Activated CD4-positive, alpha-beta T cell treated with anti-CD3 and anti-CD28 coated beads, Interleukin-2, amount 10 ng/mL, durations not matched to agents 24 days and 14 days (primary cell): ENCODE measurements at regions not wholly inside any gene's neighbourhood (a gene's known extent, or its start where the extent isn't known, plus 50 kb on each side); places are given as distances from the start of the nearest gene placed in this dataset.
"Not testable (repeated sequence)": the region's sequence is repeated elsewhere in the genome, so short reads cannot be mapped to it uniquely, and the experiment has no call there.

Experiments
- DNase-seq: peaks from one replicate; pipeline ENCODE4 v3.0.0; 2022
- H3K27ac Mint-ChIP-seq: one replicate; pipeline ENCODE4 v1.8.0; 2022; ENCODE audit warnings: mild to moderate bottlenecking, mixed read lengths
- H3K27me3 Mint-ChIP-seq: one replicate; pipeline ENCODE4 v1.8.0; 2022; ENCODE audit warnings: mixed read lengths
- H3K36me3 Mint-ChIP-seq: one replicate; pipeline ENCODE4 v1.8.0; 2022; ENCODE audit warnings: low read depth, mild to moderate bottlenecking, mixed read lengths
- H3K4me1 Mint-ChIP-seq: one replicate; pipeline ENCODE4 v1.8.0; 2021; ENCODE audit warnings: mixed read lengths
- H3K4me3 Mint-ChIP-seq: one replicate; pipeline ENCODE4 v1.8.0; 2022; ENCODE audit warnings: mild to moderate bottlenecking, moderate library complexity, mixed read lengths
- H3K9me3 Mint-ChIP-seq: one replicate; pipeline ENCODE4 v1.8.0; 2021; ENCODE audit warnings: mixed read lengths
- intact Hi-C: fragments of 100-400 bp; cut with micrococcal nuclease; formaldehyde crosslinking; loops from one replicate; pipeline ENCODE4 v1.15.1; 2023

DNA sequence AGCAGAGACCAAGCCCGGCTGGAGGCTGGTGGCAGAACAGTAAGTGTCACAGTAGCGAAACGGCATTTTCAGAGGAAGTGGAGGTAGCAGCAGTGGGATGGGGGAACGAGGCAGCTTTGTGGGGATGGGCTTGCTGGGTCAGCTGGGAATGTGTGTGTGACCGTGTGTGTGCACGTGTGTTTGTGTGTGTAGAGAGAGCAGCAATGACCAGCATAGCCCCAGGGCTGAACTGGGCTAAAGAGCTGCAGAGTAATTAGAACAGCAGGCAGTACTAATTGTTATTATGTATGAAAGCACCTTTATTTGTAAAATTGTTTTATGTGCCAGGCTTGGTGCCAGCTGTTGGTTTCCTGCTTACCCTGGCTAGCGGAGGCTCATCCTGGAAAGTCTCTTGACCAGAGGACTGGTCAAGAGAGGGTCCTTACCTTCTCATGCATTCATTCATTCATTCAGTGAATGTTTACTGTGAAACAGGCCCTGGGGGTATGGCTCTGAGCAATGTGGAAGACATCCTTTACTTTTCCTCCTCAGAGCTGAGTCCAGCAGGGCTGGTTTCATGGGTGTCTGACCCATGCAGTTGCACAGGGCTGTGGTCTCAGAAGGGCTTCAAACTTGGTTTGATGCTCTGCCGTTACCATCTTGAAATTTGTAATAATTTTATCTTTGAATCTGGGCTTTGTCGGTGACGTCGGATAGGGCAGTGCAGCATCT is 184.6 kb downstream of the SEC23IP start:
- Mint-ChIP-seq H3K4me3 (no peak overlapping the region), H3K27me3 (peaks cover 3% of the 10 kb centered on the region), H3K9me3 (no peaks in the 10 kb centered on the region), H3K36me3 (no peaks in the 10 kb centered on the region), H3K4me1 (no peaks in the 10 kb centered on the region), H3K27ac (no peak overlapping the region)
- no peak for DNase-seq
- intact Hi-C loops = no loop called here

DNA sequence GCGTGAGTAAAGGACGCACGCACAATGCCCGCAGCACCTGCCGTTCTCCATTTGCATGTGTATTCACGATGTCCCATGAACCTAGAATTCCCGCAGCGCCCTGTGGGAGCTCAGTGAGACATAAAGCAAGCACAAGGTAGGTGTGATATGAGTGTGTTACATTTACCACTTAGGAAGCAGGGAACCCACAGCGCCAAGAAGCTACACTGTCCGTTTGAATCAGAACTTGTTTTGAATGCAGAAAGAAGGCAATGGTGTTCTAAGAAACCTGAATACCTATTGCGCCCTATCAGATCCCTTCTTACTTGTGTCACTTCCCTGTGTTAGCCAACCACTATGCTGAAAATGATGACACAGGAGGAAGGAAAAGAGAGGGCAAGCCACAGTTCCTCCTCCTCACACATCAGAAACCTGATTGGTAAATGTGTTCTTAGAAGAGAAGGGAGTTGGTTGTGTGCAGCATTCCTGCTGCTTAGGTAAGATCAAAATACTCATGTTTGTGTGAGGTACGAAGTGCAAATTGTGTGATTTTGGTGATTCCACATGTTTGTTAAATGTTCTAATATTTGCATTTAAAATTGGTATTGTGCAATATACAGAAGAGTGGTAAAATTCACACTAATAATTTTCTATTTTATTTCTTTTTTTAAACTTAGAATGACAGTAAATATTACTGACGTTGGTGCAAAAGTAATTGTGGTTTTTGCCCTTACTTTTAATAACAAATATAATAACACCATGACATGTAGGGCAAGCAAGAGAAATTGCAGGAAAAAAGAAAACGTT is 185.4 kb downstream of the SEC23IP start:
- Mint-ChIP-seq H3K4me3 (no peak overlapping the region), H3K9me3 (no peaks in the 10 kb centered on the region), H3K4me1 (no peaks in the 10 kb centered on the region), H3K27me3 (peaks cover 3% of the 10 kb centered on the region), H3K36me3 (no peaks in the 10 kb centered on the region), H3K27ac (no peak overlapping the region)
- intact Hi-C loops = no loop called here
- no peak for DNase-seq

DNA sequence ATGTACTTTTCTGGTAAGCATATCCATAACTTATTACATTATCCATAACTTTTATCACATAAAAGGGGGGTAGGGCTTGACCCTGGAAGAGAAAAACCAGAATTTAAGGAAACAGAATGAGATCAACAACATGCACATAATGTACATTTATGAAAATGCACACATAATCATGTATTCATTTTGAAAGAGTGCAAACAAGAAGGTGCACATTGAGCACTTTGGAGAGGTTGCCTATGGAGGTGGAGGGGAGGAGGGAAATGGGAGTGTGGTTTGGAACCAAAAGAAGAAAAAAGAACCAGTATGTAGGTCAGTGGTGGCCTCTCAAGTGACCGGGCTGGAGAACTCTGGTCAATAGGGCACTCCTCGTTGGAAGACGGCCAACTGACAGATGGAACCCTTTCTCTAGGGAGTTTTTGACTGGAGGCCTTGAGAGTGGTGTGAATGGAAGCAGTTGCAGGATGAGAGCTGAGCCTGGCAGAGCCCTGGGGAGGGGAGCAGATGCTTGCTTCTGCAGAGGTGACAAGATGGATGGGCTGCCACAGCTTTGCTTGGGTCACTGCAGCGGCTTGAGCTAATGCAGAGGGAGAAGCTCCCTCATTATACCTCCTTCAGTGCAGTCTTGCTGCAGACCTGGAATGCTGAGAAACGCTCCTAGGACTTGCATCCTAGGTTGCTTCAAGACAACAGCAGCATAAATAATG is 192.7 kb downstream of the SEC23IP start:
- Mint-ChIP-seq H3K9me3 (no peaks in the 10 kb centered on the region), H3K4me1 (no peaks in the 10 kb centered on the region), H3K27me3 (peaks cover 7% of the 10 kb centered on the region), H3K36me3 (no peaks in the 10 kb centered on the region), H3K4me3 (no peak overlapping the region), H3K27ac (no peak overlapping the region)
- intact Hi-C loops = no loop called here
- DNase-seq = no peak

DNA sequence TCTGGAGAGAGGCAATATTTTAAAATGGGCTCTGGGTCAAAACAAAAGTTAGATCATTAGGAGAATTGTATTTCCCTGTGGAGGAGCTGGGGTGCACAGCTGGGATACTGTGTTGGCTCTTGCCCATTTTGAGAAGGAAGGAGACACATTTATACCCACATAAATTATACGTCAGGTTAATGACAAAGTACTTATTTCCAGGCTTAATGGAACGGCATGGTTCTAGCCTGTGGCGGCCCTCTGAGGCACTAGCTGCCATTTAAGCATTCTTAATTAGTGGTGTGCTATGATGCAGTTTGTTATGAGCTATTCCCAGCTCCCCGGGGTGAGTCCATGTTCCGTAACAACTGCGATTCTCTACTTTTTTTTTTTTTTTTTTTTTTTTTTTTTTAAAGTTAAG is 193.5 kb downstream of the SEC23IP start:
- intact Hi-C loops = no loop called here
- H3K36me3 Mint-ChIP-seq = no peaks in the 10 kb centered on the region
- no peaks in the 10 kb centered on the region for H3K4me1 Mint-ChIP-seq
- no peaks in the 10 kb centered on the region for H3K9me3 Mint-ChIP-seq
- H3K4me3 Mint-ChIP-seq = no peak overlapping the region
- no peak overlapping the region for H3K27ac Mint-ChIP-seq
- DNase-seq = no peak
- peaks cover 7% of the 10 kb centered on the region for H3K27me3 Mint-ChIP-seq

DNA sequence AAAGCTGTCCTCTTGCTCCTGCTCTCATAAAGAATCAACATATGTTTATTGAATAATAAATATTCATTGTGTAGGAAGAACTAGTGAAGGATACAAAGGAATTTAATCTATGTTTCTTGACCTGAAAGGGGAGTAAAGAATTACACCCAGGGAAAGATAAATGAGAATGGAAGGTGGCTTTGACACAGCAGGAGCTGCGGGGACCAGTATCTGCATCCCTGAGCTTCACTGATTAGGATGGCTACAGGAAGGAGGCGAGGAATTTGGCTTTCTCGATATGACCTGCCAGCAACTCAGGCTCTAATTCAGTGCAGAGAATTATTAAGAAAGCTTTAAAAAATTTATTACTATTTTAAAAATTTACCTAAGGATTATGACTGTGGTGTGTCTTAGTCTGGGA is 194.6 kb downstream of the SEC23IP start:
- Mint-ChIP-seq H3K4me1 (no peaks in the 10 kb centered on the region), H3K27ac (no peak overlapping the region), H3K4me3 (no peak overlapping the region), H3K27me3 (peaks cover 7% of the 10 kb centered on the region), H3K36me3 (no peaks in the 10 kb centered on the region), H3K9me3 (no peaks in the 10 kb centered on the region)
- no peak for DNase-seq
- intact Hi-C loops = no loop called here

DNA sequence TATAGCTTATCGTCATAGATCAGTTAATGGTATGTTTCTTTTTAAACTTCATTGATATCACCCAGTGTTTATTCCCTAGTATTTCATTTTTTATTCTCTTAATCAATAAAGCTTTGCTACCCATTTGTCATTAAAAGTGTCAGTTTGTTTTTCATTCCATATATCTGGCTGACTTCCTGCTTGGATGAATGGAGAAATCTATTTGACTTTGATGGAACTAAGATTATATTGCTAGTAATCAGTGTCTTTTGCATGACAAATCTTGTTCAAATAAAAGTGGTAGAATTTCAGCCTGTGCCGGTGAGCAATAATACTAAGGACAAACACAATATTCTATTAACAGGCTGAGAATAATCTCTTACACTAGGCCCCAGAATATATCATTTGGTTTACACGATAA is 203.3 kb downstream of the SEC23IP start:
- DNase-seq = no peak
- no peak overlapping the region for H3K27ac Mint-ChIP-seq
- no peaks in the 10 kb centered on the region for H3K9me3 Mint-ChIP-seq
- no peak overlapping the region for H3K4me3 Mint-ChIP-seq
- intact Hi-C loops = no loop called here
- H3K4me1 Mint-ChIP-seq = peaks cover 3% of the 10 kb centered on the region
- H3K36me3 Mint-ChIP-seq = no peaks in the 10 kb centered on the region
- no peaks in the 10 kb centered on the region for H3K27me3 Mint-ChIP-seq

DNA sequence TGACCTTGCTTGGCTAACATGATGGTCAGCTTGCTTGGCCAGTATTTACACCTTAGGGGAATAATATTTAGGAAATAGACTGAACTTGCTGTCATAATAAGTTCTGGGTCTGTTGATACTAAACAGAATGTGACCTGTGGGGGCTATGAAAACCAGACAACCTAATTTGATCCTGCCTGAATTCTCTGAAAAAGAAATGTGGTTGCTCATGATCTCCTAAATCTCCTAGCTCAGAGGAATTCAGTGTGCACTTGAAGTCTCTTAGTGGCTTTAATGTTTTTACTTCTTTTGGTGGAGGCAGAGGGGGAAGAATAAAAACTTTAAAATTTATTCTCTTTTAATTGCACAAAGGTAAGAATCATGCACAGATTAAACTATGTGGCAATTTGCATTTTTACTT is 205.2 kb downstream of the SEC23IP start:
- H3K4me3 Mint-ChIP-seq = no peak overlapping the region
- intact Hi-C loops = no loop called here
- no peak for DNase-seq
- peaks cover 5% of the 10 kb centered on the region for H3K27me3 Mint-ChIP-seq
- H3K9me3 Mint-ChIP-seq = no peaks in the 10 kb centered on the region
- H3K4me1 Mint-ChIP-seq = peaks cover 3% of the 10 kb centered on the region
- H3K36me3 Mint-ChIP-seq = no peaks in the 10 kb centered on the region
- H3K27ac Mint-ChIP-seq = no peak overlapping the region

DNA sequence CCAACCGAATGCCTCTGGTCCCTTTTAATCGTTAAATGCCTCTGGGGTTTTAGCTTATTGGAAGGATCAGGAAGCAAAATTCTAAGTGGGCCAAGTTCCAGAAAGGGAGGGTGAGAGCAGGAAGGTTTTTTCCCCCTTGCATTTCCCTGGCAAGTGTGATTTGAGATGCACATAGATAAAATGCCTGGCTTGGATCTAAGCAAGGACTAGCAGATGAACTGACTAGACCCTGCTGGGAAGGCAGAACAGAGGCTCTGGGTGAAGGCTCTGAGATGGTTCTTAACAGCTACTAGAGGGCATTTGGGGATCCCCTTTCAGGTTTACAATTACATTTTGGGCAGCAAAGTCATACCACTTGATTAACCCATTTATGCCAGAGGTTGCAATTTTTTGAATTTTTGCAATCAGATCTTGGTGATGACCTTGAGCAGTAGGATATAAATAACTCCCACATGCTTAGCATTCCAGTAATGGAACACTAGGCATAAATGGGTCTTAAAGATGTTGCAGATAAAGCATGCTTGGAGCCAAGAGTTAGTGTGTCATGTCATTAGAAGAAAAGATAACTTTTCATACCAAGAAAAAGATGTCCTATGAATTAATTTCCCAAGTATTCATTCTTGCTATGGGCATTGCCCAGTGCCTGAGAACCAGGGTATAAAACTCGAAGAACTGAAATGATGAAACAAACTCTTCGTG is 205.9 kb downstream of the SEC23IP start:
- Mint-ChIP-seq H3K4me1 (peaks cover 3% of the 10 kb centered on the region), H3K9me3 (no peaks in the 10 kb centered on the region), H3K36me3 (no peaks in the 10 kb centered on the region), H3K27me3 (peaks cover 5% of the 10 kb centered on the region), H3K27ac (no peak overlapping the region), H3K4me3 (no peak overlapping the region)
- intact Hi-C loops = no loop called here
- DNase-seq = no peak

DNA sequence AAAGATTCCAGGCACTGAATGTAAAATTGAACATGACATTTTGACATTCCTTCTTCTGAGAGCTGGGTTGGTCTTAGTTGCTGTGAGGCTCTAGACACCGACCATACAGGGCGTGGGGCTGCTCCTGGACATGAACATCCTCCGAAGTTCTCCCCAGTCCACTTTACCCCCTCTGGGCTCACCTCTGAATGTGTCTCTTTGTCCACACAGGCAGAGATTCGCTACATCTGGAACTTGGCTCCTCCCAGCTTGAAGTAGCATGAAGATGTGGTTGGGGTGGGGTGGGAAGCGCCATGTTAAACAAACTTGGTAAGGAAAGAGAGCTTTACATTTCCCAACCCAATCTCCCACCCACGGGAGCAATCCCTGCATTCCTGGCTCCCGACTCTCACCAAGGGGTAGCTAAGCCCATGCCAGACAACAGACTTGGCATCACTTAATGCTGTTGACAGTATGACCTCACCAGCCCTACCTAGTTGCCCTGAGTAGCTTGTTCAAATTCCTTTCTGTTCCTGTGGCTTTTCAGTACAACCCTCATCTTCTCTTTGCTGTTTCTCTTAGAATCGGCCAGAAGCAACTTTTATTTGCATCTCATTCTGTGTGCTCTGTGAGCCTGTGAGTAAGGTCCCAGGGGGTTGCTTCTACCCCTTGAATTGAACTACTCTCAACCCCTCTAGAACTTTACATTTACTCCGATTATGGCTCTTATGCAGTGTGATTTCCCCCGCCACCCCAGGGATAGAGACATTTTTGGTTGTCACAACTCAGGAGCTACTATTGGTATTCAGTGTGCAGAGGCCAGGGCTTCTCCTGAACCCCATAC is 211.4 kb downstream of the SEC23IP start:
- intact Hi-C loops = no loop called here
- Mint-ChIP-seq H3K4me1 (no peaks in the 10 kb centered on the region), H3K4me3 (no peak overlapping the region), H3K27ac (no peak overlapping the region), H3K9me3 (no peaks in the 10 kb centered on the region), H3K36me3 (no peaks in the 10 kb centered on the region), H3K27me3 (peaks cover 7% of the 10 kb centered on the region)
- no peak for DNase-seq

DNA sequence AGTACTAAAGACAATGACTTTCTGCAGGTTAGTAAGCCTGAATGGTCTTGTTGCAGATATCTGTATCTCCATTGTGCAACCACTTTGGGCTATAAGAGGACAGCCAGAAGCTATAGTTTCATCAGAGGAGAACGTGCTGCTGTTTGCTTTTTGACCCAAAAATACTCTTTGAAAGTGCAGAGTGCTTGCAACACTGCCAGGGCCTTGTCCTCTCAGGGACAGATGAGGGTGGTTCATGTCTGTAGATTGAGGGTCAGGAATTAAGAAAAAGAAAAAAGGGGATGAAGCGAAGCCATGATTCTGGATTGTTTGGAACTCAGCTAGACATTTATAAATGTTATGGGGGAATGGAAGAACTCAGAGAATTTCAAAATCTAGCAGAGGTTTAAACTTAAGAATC is 212.5 kb downstream of the SEC23IP start:
- DNase-seq = no peak

DNA sequence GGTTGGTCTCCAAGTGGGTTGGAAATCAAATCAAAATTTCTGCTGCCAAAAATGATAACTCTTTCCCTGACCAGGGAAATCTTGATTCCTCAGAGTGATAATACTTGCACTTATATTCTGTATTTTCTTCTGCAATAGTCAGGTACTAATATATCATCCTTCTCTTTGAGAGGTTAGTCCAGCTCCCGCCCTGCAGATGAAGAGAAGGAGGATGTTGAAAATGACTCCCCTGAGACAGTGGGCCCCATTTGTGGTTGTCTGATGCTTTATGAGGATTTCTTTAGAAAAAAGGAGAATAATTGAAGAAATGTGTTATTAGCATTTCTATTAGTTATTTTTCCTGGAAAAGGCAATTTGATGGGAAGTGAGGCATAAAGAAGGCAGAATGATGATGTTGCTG is 213.0 kb downstream of the SEC23IP start:
- H3K9me3 Mint-ChIP-seq = no peaks in the 10 kb centered on the region
- no peaks in the 10 kb centered on the region for H3K4me1 Mint-ChIP-seq
- no peaks in the 10 kb centered on the region for H3K36me3 Mint-ChIP-seq
- H3K27ac Mint-ChIP-seq = no peak overlapping the region
- peaks cover 7% of the 10 kb centered on the region for H3K27me3 Mint-ChIP-seq
- no peak overlapping the region for H3K4me3 Mint-ChIP-seq
- DNase-seq = no peak
- intact Hi-C loops = no loop called here

More for the DNA sequence above, 212.5 kb downstream of the SEC23IP start:
- Mint-ChIP-seq H3K9me3 (no peaks in the 10 kb centered on the region), H3K4me3 (no peak overlapping the region), H3K27ac (no peak overlapping the region), H3K36me3 (no peaks in the 10 kb centered on the region), H3K27me3 (peaks cover 7% of the 10 kb centered on the region), H3K4me1 (no peaks in the 10 kb centered on the region)
- intact Hi-C loops = no loop called here

DNA sequence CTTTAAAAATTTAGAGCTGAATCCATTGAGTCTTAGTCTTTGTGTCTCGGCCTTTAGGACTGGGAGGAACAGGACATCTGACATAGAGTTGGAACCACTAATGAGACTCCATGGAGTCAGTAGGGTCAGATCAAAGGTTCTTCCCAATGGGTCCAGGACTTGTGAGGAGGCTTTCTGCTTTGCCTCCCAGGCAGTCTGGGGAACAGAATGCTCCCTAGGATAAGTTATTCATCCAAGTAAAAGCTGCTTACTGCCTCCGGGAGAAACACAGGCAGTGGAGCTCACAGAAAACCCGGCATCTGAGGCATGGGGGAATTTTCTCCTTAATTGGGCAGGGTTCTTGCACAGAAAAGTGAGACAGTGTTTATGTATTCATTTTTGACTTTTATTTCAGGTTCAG is 216.4 kb downstream of the SEC23IP start:
- Mint-ChIP-seq H3K4me3 (no peak overlapping the region), H3K27ac (no peak overlapping the region), H3K36me3 (no peaks in the 10 kb centered on the region), H3K9me3 (no peaks in the 10 kb centered on the region), H3K4me1 (no peaks in the 10 kb centered on the region), H3K27me3 (peaks cover 2% of the 10 kb centered on the region)
- DNase-seq = no peak
- intact Hi-C loops = no loop called here

DNA sequence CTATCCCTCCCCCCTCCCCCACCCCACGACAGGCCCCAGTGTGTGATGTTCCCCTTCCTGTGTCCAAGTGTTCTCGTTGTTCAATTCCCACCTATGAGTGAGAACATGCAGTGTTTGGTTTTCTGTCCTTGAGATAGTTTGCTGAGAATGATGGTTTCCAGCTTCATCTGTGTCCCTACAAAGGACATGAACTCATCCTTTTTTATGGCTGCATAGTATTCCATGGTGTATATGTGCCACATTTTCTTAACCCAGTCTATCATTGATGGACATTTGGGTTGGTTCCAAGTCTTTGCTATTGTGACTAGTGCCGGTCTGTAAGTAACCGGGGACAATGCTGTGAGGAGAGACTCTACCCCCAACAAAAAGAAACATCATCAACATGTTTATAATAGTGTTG is 217.2 kb downstream of the SEC23IP start:
- H3K36me3 Mint-ChIP-seq, H3K4me3 Mint-ChIP-seq, H3K27me3 Mint-ChIP-seq, H3K27ac Mint-ChIP-seq, H3K4me1 Mint-ChIP-seq, H3K9me3 Mint-ChIP-seq, DNase-seq, intact Hi-C loops: not testable (repeated sequence)
